ENCODE measurements at regions not wholly inside any gene's neighbourhood (a gene's known extent, or its start where the extent isn't known, plus 50 kb on each side); places are given as distances from the start of the nearest gene placed in this dataset.

- TF ChIP-seq MXD4 (CRISPR knock-in tag; IDR thresholded peaks at IDR 0.05; ENCODE audit: borderline replicate concordance): no peak
- TF ChIP-seq NR2C2 (CRISPR knock-in tag; IDR thresholded peaks at IDR 0.05): no peak
- TF ChIP-seq PREB (CRISPR knock-in tag; IDR thresholded peaks at IDR 0.05; ENCODE audit: borderline replicate concordance): no peak
- no peak for TF ChIP-seq IRF1 (CRISPR knock-in tag; IDR thresholded peaks at IDR 0.05)
- TF ChIP-seq MLX (CRISPR knock-in tag; IDR thresholded peaks at IDR 0.05): no peak
- no peak for TF ChIP-seq CDX4 (CRISPR knock-in tag; IDR thresholded peaks at IDR 0.05; ENCODE audit: borderline replicate concordance)
These were observed 858.2 kb upstream of the FLRT2 start (continued) for GRCh38 chr14:84671776-84672175.

GRCh38 chr14:84674636-84675035, 855.3 kb upstream of the FLRT2 start:
- ATAC-seq (no peak), DNase-seq (ENCODE audit: low spot score) (no peak)
- H3K9me3 Mint-ChIP-seq: no peaks in the 10 kb centered on the region
- H3K27me3 Mint-ChIP-seq (ENCODE audit: low read depth): no peaks in the 10 kb centered on the region
- H3K27ac Mint-ChIP-seq: no peak overlapping the region
- no peak overlapping the region for H3K4me3 Mint-ChIP-seq
- no peaks in the 10 kb centered on the region for H3K36me3 Mint-ChIP-seq
- ChIA-PET CTCF (no interaction called here), POLR2A (no interaction called here)
- no peaks in the 10 kb centered on the region for H3K4me1 Mint-ChIP-seq
- no peak for TF ChIP-seq MLX (CRISPR knock-in tag; IDR thresholded peaks at IDR 0.05)
- TF ChIP-seq E2F5 (CRISPR knock-in tag; IDR thresholded peaks at IDR 0.05): no peak
- TF ChIP-seq ARID4B (CRISPR knock-in tag; IDR thresholded peaks at IDR 0.05; ENCODE audit: borderline replicate concordance): no peak
- no peak for TF ChIP-seq GABPB1 (CRISPR knock-in tag; IDR thresholded peaks at IDR 0.05)
- no peak for TF ChIP-seq ATF3 (CRISPR knock-in tag; conservative IDR thresholded peaks at IDR 0.05)
- no peak for TF ChIP-seq NFYB (CRISPR knock-in tag; conservative IDR thresholded peaks at IDR 0.05; ENCODE audit: low read depth)
- TF ChIP-seq RORB (CRISPR knock-in tag; IDR thresholded peaks at IDR 0.05): no peak
- no peak for TF ChIP-seq SP1 (CRISPR knock-in tag; conservative IDR thresholded peaks at IDR 0.05)
- TF ChIP-seq ZNF512 (CRISPR knock-in tag; IDR thresholded peaks at IDR 0.05; ENCODE audit: borderline replicate concordance): no peak
- TF ChIP-seq JAZF1 (CRISPR knock-in tag; IDR thresholded peaks at IDR 0.05): no peak
- TF ChIP-seq AR (CRISPR knock-in tag; IDR thresholded peaks at IDR 0.05): no peak
- no peak for TF ChIP-seq TCF7 (CRISPR knock-in tag; IDR thresholded peaks at IDR 0.05; ENCODE audit: low read depth)
- no peak for TF ChIP-seq E2F1 (CRISPR knock-in tag; IDR thresholded peaks at IDR 0.05)
- no peak for TF ChIP-seq ZNF219 (CRISPR knock-in tag; IDR thresholded peaks at IDR 0.05; ENCODE audit: borderline replicate concordance)
- no peak for TF ChIP-seq TEAD4 (CRISPR knock-in tag; IDR thresholded peaks at IDR 0.05)

All from WTC11 (cell line).